ENCODE measurements at regions not wholly inside any gene's neighbourhood (a gene's known extent, or its start where the extent isn't known, plus 50 kb on each side); places are given as distances from the start of the nearest gene placed in this dataset.
A peak's percentile ranks its signal among the peaks of the same experiment; 100 is the strongest.
"Not testable (repeated sequence)": the region's sequence is repeated elsewhere in the genome, so short reads cannot be mapped to it uniquely, and the experiment has no call there.

GRCh38 chr7:113338071-113338696 lies 219.8 kb upstream of the SMIM30 start:
- H3K36me3 ChIP-seq (ENCODE audit: control insufficient read depth in 2 of 2, insufficient read depth in 2 of 2, low read length in 1 of 2) = no peaks in the 10 kb centered on the region
- ChIA-PET RAD21 (ENCODE audit: unreplicated experiment) (no interaction called here), CTCF (no interaction called here), POLR2A (no interaction called here), SMC1A (ENCODE audit: uncharacterized antibody, unreplicated experiment) (interaction anchor here (0.6 kb wide), 1 partner anchor 17 kb away, joined by 4 read pairs; no protein-coding TSS in a partner anchor)
- no peaks in the 10 kb centered on the region for H3K27me3 ChIP-seq (replicated peaks in 1 of 2; ENCODE audit: control insufficient read depth in 2 of 2, insufficient read depth in 2 of 2, low read length in 1 of 2)
- H3K9me3 ChIP-seq (replicated peaks; ENCODE audit: control insufficient read depth, insufficient read depth, low read length) = no peaks in the 10 kb centered on the region
- 42% methylated on average over 4 of the region's 4 CpGs for WGBS (ENCODE audit: insufficient coverage, insufficient replicate concordance, low lambda C conversion rate, missing lambda C conversion rate)
- no TSS peak for BruUV-seq (replicated peaks)
- H3K27ac ChIP-seq (ENCODE audit: control insufficient read depth, insufficient read depth) = no peak overlapping the region
- FAIRE-seq = no peak
- DNase-seq (ENCODE audit: low read depth, low spot score) = no peak
- intact Hi-C loops (cut with micrococcal nuclease; ENCODE audit: unreplicated experiment) = no loop called here
- H3K79me2 ChIP-seq (ENCODE audit: control insufficient read depth, insufficient read depth, low read length) = no peaks in the 10 kb centered on the region
- no peak overlapping the region for H3K4me2 ChIP-seq (ENCODE audit: control insufficient read depth, insufficient read depth)
- H3K9ac ChIP-seq (ENCODE audit: control insufficient read depth, insufficient read depth, low read length) = no peak overlapping the region
- H2AFZ ChIP-seq (ENCODE audit: control insufficient read depth, low read depth, low read length) = no peak overlapping the region
- H3K4me3 ChIP-seq = no peak overlapping the region
- H3K4me1 ChIP-seq (ENCODE audit: control insufficient read depth, insufficient read depth, low read length) = no peaks in the 10 kb centered on the region
- in situ Hi-C loops (cut with MboI) = no loop called here
- peak; percentile 47 for ATAC-seq
- TF ChIP-seq NFXL1 (IDR thresholded peaks at IDR 0.05; ENCODE audit: borderline replicate concordance) (no peak), RELA (IDR thresholded peaks at IDR 0.05; ENCODE audit: borderline replicate concordance, partially characterized antibody) (no peak)
- H4K20me1 ChIP-seq (ENCODE audit: control insufficient read depth, insufficient read depth) = no peaks in the 10 kb centered on the region

- FAIRE-seq; RAD21 ChIA-PET (ENCODE audit: unreplicated experiment); H3K36me3 ChIP-seq (ENCODE audit: control insufficient read depth in 2 of 2, insufficient read depth in 2 of 2, low read length in 1 of 2); H3K4me2 ChIP-seq (ENCODE audit: control insufficient read depth, insufficient read depth); H3K27ac ChIP-seq (ENCODE audit: control insufficient read depth, insufficient read depth); intact Hi-C loops (cut with micrococcal nuclease; ENCODE audit: unreplicated experiment); H2AFZ ChIP-seq (ENCODE audit: control insufficient read depth, low read depth, low read length); H3K79me2 ChIP-seq (ENCODE audit: control insufficient read depth, insufficient read depth, low read length); H3K4me3 ChIP-seq; CTCF ChIA-PET; POLR2A ChIA-PET; H3K27me3 ChIP-seq (replicated peaks in 1 of 2; ENCODE audit: control insufficient read depth in 2 of 2, insufficient read depth in 2 of 2, low read length in 1 of 2); H3K9me3 ChIP-seq (replicated peaks; ENCODE audit: control insufficient read depth, insufficient read depth, low read length); ATAC-seq; BruUV-seq (replicated peaks); H3K4me1 ChIP-seq (ENCODE audit: control insufficient read depth, insufficient read depth, low read length); SMC1A ChIA-PET (ENCODE audit: uncharacterized antibody, unreplicated experiment); H4K20me1 ChIP-seq (ENCODE audit: control insufficient read depth, insufficient read depth); in situ Hi-C loops (cut with MboI); H3K9ac ChIP-seq (ENCODE audit: control insufficient read depth, insufficient read depth, low read length); DNase-seq (ENCODE audit: low read depth, low spot score): not testable (repeated sequence)
- WGBS (ENCODE audit: insufficient coverage, insufficient replicate concordance, low lambda C conversion rate, missing lambda C conversion rate) = 0% methylated on average over 1 of the region's 1 CpG
Observed at GRCh38 chr7:113336838-113337237, 218.5 kb upstream of the SMIM30 start.
